Stimulated activated naive CD8-positive, alpha-beta T cell treated with anti-CD3 and anti-CD28 coated beads, Interleukin-15, Interleukin-2, amounts not matched to agents 100 U/mL and 50 U/mL, for 24 hours (primary cell): ENCODE measurements at regions not wholly inside any gene's neighbourhood (a gene's known extent, or its start where the extent isn't known, plus 50 kb on each side); places are given as distances from the start of the nearest gene placed in this dataset.

Experiments
- ATAC-seq: fragments of 150-1000 bp; cut with Tn5 transposase; one replicate; pipeline ENCODE4 v1.10.0; 2021
- DNase-seq: peaks from one replicate; pipeline ENCODE4 v3.0.0; 2021

- no peak for DNase-seq
- ATAC-seq = no peak
Observed at GRCh38 chr3:59698091-59698490, 648.3 kb upstream of the CFAP20DC start.

GRCh38 chr3:59696783-59697182, 647.0 kb upstream of the CFAP20DC start:
- ATAC-seq = no peak
- no peak for DNase-seq

- ATAC-seq = no peak
Observed at GRCh38 chr3:59695860-59696259, 646.0 kb upstream of the CFAP20DC start.

GRCh38 chr3:59692117-59692516, 642.3 kb upstream of the CFAP20DC start:
- ATAC-seq = no peak
- no peak for DNase-seq

More at GRCh38 chr3:59695860-59696259, 646.0 kb upstream of the CFAP20DC start:
- no peak for DNase-seq

- DNase-seq (no peak), ATAC-seq (no peak)
Observed at GRCh38 chr3:59690886-59691285, 641.1 kb upstream of the CFAP20DC start.

GRCh38 chr3:59688636-59689035, 638.8 kb upstream of the CFAP20DC start:
- no peak for DNase-seq

GRCh38 chr3:59685432-59685831, 635.6 kb upstream of the CFAP20DC start:
- DNase-seq = no peak
- ATAC-seq = no peak

More at GRCh38 chr3:59688636-59689035, 638.8 kb upstream of the CFAP20DC start:
- no peak for ATAC-seq

GRCh38 chr3:59684766-59685165, 634.9 kb upstream of the CFAP20DC start:
- no peak for ATAC-seq

GRCh38 chr3:59680919-59681318, 631.1 kb upstream of the CFAP20DC start:
- ATAC-seq (no peak), DNase-seq (no peak)

More at GRCh38 chr3:59684766-59685165, 634.9 kb upstream of the CFAP20DC start:
- DNase-seq = no peak

GRCh38 chr3:59677747-59678702, 628.2 kb upstream of the CFAP20DC start:
- ATAC-seq (no peak), DNase-seq (no peak)

GRCh38 chr3:59675495-59675894, 625.7 kb upstream of the CFAP20DC start:
- no peak for DNase-seq
- ATAC-seq = no peak

- ATAC-seq = no peak
- no peak for DNase-seq
Observed at GRCh38 chr3:59663076-59663850, 613.4 kb upstream of the CFAP20DC start.

GRCh38 chr3:59660852-59661625, 611.2 kb upstream of the CFAP20DC start:
- ATAC-seq (no peak), DNase-seq (no peak)

- ATAC-seq (no peak), DNase-seq (no peak)
Observed at GRCh38 chr3:59660376-59660775, 610.6 kb upstream of the CFAP20DC start.

GRCh38 chr3:59659755-59660154, 609.9 kb upstream of the CFAP20DC start:
- ATAC-seq = no peak
- DNase-seq = no peak

GRCh38 chr3:59658866-59659265, 609.0 kb upstream of the CFAP20DC start:
- DNase-seq = no peak
- ATAC-seq = no peak

GRCh38 chr3:59658274-59658673, 608.4 kb upstream of the CFAP20DC start:
- ATAC-seq (no peak), DNase-seq (no peak)

GRCh38 chr3:59655418-59656015, 605.7 kb upstream of the CFAP20DC start:
- DNase-seq = no peak
- no peak for ATAC-seq

- ATAC-seq = no peak
- DNase-seq = no peak
Observed at GRCh38 chr3:59654480-59655417, 604.9 kb upstream of the CFAP20DC start.

- no peak for DNase-seq
- ATAC-seq = no peak
Observed at GRCh38 chr3:59654123-59654479, 604.3 kb upstream of the CFAP20DC start.
